Esophagus muscularis mucosa (tissue), 3 donors: ENCODE measurements at regions not wholly inside any gene's neighbourhood (a gene's known extent, or its start where the extent isn't known, plus 50 kb on each side); places are given as distances from the start of the nearest gene placed in this dataset.

ENCODE experiments used
- POLR2AphosphoS5 ChIP-seq, 2 donors: sonication (generic); formaldehyde crosslinking; IDR thresholded peaks; one replicate each; pipeline ENCODE4 v1.6.1; 2017; ENCODE audit warnings: antibody characterized with exemption in 2 of 2
- TF ChIP-seq, protein P1 (sequence below), 3 experiments: fragments of 200-600 bp in 2 of 3; fragments of 450-650 bp in 1 of 3; sonication (generic) in 2 of 3; IDR thresholded peaks; one replicate each; pipeline ENCODE4 v1.5.1; 2017 to 2019; ENCODE audit warnings: antibody characterized with exemption in 3 of 3, mild to moderate bottlenecking in 2 of 3, moderate library complexity in 1 of 3

DNA sequence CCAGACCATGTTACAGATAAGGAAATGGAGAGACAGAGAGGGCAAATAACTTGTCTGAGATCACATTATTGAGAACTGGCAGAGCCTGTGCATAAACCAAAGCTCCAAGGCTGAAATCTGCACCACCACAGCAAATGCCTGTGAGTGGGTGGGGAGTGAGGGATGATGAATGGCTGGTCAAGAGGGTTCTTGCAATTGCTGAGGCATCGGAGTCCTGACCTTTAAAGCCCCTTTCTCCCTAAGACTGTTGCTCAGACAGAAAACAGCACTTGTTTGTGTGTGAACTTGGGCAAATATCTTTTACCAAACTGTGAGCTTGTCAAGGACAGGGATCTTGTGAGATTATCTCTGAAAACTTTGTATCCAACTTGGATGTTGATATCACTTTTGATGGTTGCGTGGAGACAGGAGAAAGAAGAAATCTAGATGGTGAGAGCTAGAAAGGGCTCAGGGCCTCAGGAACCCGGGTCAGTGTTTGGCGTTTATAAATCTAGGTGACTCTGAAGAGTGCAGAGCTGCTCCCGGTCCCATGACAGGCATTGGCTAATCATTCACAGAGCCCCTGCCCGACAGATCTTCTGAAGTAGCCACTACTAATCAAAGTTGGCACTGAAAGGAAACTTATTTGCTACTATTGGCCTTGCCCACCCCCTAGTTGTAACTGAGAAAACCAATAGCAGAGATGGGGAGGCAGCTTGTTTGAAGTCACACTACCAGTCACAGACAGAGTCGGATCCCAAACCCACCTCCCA, 122.3 kb downstream of the FOXD2 start:
- TF ChIP-seq POLR2AphosphoS5 (IDR thresholded peaks at IDR 0.05): no peak
- TF ChIP-seq, protein P1, sequence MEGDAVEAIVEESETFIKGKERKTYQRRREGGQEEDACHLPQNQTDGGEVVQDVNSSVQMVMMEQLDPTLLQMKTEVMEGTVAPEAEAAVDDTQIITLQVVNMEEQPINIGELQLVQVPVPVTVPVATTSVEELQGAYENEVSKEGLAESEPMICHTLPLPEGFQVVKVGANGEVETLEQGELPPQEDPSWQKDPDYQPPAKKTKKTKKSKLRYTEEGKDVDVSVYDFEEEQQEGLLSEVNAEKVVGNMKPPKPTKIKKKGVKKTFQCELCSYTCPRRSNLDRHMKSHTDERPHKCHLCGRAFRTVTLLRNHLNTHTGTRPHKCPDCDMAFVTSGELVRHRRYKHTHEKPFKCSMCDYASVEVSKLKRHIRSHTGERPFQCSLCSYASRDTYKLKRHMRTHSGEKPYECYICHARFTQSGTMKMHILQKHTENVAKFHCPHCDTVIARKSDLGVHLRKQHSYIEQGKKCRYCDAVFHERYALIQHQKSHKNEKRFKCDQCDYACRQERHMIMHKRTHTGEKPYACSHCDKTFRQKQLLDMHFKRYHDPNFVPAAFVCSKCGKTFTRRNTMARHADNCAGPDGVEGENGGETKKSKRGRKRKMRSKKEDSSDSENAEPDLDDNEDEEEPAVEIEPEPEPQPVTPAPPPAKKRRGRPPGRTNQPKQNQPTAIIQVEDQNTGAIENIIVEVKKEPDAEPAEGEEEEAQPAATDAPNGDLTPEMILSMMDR (IDR thresholded peaks at IDR 0.05): no peak
